ENCODE measurements at regions not wholly inside any gene's neighbourhood (a gene's known extent, or its start where the extent isn't known, plus 50 kb on each side); places are given as distances from the start of the nearest gene placed in this dataset.

DNA sequence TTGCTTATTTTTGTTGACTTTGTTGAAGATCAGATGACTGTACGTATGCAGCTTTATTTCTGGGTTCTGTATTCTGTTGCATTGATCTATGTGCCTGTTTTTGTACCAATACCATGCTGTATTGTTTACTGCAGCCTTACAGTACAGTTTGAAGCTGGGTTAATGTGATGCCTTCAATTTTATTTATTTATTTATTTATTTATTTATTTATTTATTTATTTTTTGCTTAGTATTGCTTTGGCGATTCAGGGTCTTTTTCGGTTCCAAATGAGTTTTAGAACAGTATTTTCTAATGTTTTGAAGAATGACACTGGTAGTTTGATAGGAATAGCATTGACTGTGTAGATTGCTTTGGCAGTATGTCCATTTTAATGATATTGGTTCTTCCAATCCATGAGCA lies 210.3 kb downstream of the EPM2A start:
- TF ChIP-seq CTCF (IDR thresholded peaks at IDR 0.05) (no peak), POLR2A (IDR thresholded peaks at IDR 0.05) (no peak)
